Epithelial cell of proximal tubule (primary cell): ENCODE measurements at regions not wholly inside any gene's neighbourhood (a gene's known extent, or its start where the extent isn't known, plus 50 kb on each side); places are given as distances from the start of the nearest gene placed in this dataset.

Experiments
- DNase-seq: peaks from one replicate; pipeline ENCODE4 v3.0.0-alpha.2; 2011; ENCODE audit warnings: low read depth
- H3K4me3 ChIP-seq: 2 replicates; pipeline ENCODE4 v1.5.1; 2011; ENCODE audit warnings: low read depth, mild to moderate bottlenecking, low read length
- TF ChIP-seq, protein P1 (sequence below): conservative IDR thresholded peaks from 2 replicates; pipeline ENCODE4 v1.5.1; 2012; ENCODE audit warnings: low read depth, mild to moderate bottlenecking, low read length

DNA sequence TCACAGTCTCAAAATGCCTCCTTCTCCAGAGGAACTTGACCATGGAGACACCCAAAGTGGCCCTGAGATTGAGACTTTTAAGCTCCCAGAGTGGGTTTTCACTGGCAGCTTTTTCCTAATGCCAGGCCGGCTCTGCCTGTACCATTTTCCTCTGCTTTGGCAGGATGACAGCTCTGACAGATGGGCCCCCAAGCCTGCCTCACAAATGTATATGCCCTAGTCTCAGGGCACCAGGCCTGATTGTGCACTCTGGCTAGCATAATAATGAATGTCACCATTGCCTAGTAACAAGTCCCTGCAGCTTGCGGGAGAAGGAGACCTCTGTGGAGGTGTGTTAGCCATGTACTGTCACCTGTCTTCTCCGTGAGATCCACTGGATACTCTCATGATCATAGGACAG lies 772.8 kb upstream of the TSPY4 start:
- no peak overlapping the region for H3K4me3 ChIP-seq
- TF ChIP-seq, protein P1, sequence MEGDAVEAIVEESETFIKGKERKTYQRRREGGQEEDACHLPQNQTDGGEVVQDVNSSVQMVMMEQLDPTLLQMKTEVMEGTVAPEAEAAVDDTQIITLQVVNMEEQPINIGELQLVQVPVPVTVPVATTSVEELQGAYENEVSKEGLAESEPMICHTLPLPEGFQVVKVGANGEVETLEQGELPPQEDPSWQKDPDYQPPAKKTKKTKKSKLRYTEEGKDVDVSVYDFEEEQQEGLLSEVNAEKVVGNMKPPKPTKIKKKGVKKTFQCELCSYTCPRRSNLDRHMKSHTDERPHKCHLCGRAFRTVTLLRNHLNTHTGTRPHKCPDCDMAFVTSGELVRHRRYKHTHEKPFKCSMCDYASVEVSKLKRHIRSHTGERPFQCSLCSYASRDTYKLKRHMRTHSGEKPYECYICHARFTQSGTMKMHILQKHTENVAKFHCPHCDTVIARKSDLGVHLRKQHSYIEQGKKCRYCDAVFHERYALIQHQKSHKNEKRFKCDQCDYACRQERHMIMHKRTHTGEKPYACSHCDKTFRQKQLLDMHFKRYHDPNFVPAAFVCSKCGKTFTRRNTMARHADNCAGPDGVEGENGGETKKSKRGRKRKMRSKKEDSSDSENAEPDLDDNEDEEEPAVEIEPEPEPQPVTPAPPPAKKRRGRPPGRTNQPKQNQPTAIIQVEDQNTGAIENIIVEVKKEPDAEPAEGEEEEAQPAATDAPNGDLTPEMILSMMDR = no peak
- DNase-seq = no peak

DNA sequence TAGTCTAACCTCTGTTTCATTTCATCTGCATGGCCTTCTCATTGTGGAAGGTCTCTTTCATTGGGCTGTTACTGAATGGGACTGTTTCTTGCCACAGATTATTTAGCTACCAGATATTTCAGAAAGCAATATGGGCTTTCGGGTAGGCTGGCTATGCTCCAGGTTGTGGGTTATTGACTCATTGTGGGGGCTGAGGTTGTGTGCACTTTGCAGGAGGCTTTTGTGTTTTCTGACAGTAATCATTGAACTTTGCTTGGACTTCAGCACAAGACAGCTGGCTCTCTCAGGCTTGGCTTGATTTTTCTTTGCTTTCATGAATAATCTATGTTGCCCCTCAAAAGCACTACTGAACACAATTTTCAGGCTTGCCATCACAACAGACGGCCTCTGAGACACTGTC lies 771.1 kb upstream of the TSPY4 start:
- no peak overlapping the region for H3K4me3 ChIP-seq
- DNase-seq = no peak
- TF ChIP-seq, protein P1 = no peak

DNA sequence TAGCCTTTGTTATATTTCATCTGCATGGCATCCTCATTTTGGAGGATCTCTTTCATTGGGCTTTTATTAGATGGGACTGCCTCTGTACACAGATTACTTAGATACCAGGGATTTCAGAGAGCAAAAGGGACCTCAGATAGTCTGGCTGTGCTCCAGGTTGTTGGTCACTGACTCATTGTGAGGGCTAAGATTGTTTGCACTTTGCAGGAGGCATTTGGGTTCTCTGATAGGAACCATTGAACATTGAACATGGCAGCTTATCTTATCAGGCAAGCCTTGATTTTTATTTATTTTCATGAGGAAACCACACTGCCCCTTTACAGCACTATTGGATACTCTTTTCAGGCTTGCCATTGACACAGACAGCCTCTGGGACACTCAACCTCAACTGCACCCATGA lies 766.9 kb upstream of the TSPY4 start:
- TF ChIP-seq, protein P1 = no peak
- no peak overlapping the region for H3K4me3 ChIP-seq
- DNase-seq = no peak

DNA sequence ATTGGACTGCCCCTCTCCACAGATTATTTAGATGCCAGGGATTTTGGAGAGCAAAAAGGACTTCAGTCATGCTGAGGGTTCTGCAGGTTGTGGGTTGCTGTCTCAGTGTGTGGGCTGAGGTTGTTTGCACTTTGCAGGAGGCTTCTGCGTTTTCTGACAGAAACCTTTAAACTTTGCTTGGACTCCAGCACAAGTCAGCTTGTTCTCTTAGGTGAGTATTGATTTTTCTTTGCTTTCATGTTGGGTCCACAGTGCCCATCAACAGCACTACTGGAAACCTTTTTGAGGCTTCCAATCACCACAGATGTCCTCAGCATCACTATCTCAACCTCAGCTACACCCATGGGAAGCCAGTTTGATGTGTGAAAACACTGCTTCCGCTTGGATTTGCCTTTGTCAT lies 764.3 kb upstream of the TSPY4 start:
- no peak overlapping the region for H3K4me3 ChIP-seq
- DNase-seq = no peak
- TF ChIP-seq, protein P1 = no peak

DNA sequence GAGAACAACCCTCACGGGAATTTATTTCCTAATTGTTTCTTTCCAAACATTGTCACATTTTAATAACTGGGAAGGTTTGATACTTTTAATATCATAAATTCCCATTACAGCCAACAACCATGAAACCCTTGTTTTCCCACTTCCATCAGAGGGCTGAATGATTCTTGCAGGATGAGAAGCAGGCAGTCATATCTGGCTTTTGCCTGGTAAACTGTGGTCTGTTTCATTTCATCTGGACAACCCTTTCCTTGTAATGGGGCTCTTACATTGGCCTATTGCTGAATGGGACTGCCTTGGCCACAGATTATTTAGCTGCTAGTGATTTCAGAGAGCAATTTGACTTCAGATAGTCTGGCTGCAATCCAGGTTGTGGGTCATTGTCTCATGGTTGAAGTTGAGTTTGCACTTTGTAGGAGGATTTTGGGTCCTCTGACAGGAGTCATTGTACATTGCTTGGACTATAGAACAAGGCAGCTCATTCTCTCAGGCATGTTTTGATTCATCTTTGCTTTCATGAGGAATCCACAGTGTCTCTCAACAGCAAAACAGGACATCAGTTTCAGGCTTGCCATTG lies 754.9 kb upstream of the TSPY4 start:
- H3K4me3 ChIP-seq = no peak overlapping the region
- no peak for DNase-seq
- TF ChIP-seq, protein P1 = no peak

DNA sequence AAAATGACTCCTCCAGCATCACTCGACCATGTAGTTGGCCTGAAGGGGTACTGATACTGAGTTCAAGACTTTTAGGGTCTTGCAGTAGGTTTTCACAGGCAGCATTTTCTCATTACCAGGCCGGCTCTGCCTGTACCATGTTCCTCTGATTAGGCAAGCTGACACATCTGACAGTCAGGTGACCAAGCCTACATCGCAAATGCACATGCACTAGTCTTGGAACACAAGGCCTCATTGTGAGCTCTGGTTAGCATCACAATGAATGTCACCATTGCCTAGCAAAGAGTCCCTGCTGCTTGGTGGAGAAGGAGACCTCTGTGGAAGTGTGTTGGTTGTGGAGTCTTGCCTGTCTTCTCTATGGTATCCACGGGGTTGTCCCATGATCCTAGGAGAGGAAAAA lies 754.1 kb upstream of the TSPY4 start:
- no peak overlapping the region for H3K4me3 ChIP-seq
- TF ChIP-seq, protein P1 = no peak
- DNase-seq = no peak

DNA sequence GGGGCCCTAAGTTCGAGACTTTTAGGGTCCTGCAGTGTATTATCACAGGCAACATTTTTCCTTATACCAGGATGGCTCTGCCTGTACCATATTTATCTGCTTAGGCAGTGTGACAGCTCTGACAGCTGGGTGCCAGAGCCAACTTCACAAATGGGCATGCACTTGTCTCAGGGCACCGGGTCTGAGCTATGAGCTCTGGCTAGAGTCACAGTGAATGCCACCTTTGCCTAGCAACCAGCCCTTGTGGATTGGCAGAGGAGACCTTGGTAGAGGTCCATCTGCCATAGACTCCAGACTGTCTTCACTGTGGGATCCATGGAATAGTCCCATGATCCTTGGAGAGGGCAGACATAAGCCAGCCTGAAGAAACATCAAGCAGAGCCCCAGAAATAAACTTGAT lies 746.6 kb upstream of the TSPY4 start:
- TF ChIP-seq, protein P1 = no peak
- H3K4me3 ChIP-seq = no peak overlapping the region
- DNase-seq = no peak
